ENCODE measurements at regions not wholly inside any gene's neighbourhood (a gene's known extent, or its start where the extent isn't known, plus 50 kb on each side); places are given as distances from the start of the nearest gene placed in this dataset.

- BruUV-seq (replicated peaks): no TSS peak
- ChIA-PET CTCF (no interaction called here), SMC1A (ENCODE audit: uncharacterized antibody, unreplicated experiment) (interaction anchor here (0.8 kb wide), 1 partner anchor 34 kb away, joined by 5 read pairs; no protein-coding TSS in a partner anchor), RAD21 (ENCODE audit: unreplicated experiment) (interaction anchor here (0.6 kb wide), 1 partner anchor 159 kb away, joined by 3 read pairs; no protein-coding TSS in a partner anchor), POLR2A (no interaction called here)
- Histone ChIP-seq H3K4me2 (ENCODE audit: control insufficient read depth, insufficient read depth) (no peak overlapping the region), H4K20me1 (ENCODE audit: control insufficient read depth, insufficient read depth) (no peaks in the 10 kb centered on the region), H2AFZ (ENCODE audit: control insufficient read depth, low read depth, low read length) (no peak overlapping the region), H3K9ac (ENCODE audit: control insufficient read depth, insufficient read depth, low read length) (no peak overlapping the region), H3K9me3 (replicated peaks; ENCODE audit: control insufficient read depth, insufficient read depth, low read length) (no peaks in the 10 kb centered on the region), H3K4me3 (no peak overlapping the region), H3K36me3 (ENCODE audit: control insufficient read depth in 2 of 2, insufficient read depth in 2 of 2, low read length in 1 of 2) (no peaks in the 10 kb centered on the region), H3K27me3 (replicated peaks in 1 of 2; ENCODE audit: control insufficient read depth in 2 of 2, insufficient read depth in 2 of 2, low read length in 1 of 2) (no peaks in the 10 kb centered on the region), H3K27ac (ENCODE audit: control insufficient read depth, insufficient read depth) (no peak overlapping the region), H3K79me2 (ENCODE audit: control insufficient read depth, insufficient read depth, low read length) (no peaks in the 10 kb centered on the region), H3K4me1 (ENCODE audit: control insufficient read depth, insufficient read depth, low read length) (no peaks in the 10 kb centered on the region)
- 7% methylated on average over 1 of the region's 1 CpG for whole genome bisulfite sequencing (ENCODE audit: insufficient coverage, insufficient replicate concordance, low lambda C conversion rate, missing lambda C conversion rate)
- intact Hi-C loops (cut with micrococcal nuclease; ENCODE audit: unreplicated experiment) (no loop called here), in situ Hi-C loops (cut with MboI) (no loop called here)
- ATAC-seq: no peak
- DNase-seq (ENCODE audit: low read depth, low spot score): no peak
- no peak for TF ChIP-seq CHD1 (IDR thresholded peaks at IDR 0.05; ENCODE audit: low read depth, low read length)
- no peak for FAIRE-seq
These were observed 129.7 kb upstream of the USP38 start for GRCh38 chr4:143054971-143055370.

GRCh38 chr4:143055997-143056396 is 128.7 kb upstream of the USP38 start:
- no peaks in the 10 kb centered on the region for H3K9me3 ChIP-seq (replicated peaks; ENCODE audit: control insufficient read depth, insufficient read depth, low read length)
- DNase-seq (ENCODE audit: low read depth, low spot score) (no peak), ATAC-seq (no peak), FAIRE-seq (no peak)
- POLR2A ChIA-PET: no interaction called here
- in situ Hi-C loops (cut with MboI) (no loop called here), intact Hi-C loops (cut with micrococcal nuclease; ENCODE audit: unreplicated experiment) (no loop called here)
- H3K4me1 ChIP-seq (ENCODE audit: control insufficient read depth, insufficient read depth, low read length): no peaks in the 10 kb centered on the region
- RAD21 ChIA-PET (ENCODE audit: unreplicated experiment): no interaction called here
- SMC1A ChIA-PET (ENCODE audit: uncharacterized antibody, unreplicated experiment): interaction anchor here (0.8 kb wide), 1 partner anchor 35 kb away, joined by 5 read pairs; no protein-coding TSS in a partner anchor
- CTCF ChIA-PET: no interaction called here
- H4K20me1 ChIP-seq (ENCODE audit: control insufficient read depth, insufficient read depth): no peaks in the 10 kb centered on the region
- WGBS (ENCODE audit: insufficient coverage, insufficient replicate concordance, low lambda C conversion rate, missing lambda C conversion rate): 88% methylated on average over 3 of the region's 4 CpGs
- no peaks in the 10 kb centered on the region for H3K36me3 ChIP-seq (ENCODE audit: control insufficient read depth in 2 of 2, insufficient read depth in 2 of 2, low read length in 1 of 2)
- H3K27ac ChIP-seq (ENCODE audit: control insufficient read depth, insufficient read depth): no peak overlapping the region
- no peak for TF ChIP-seq REST (IDR thresholded peaks at IDR 0.05; ENCODE audit: low read depth, low read length)
- no peak for TF ChIP-seq HDAC2 (IDR thresholded peaks at IDR 0.05)
- no peak for TF ChIP-seq USF1 (IDR thresholded peaks at IDR 0.05; ENCODE audit: borderline replicate concordance, extremely low read length, insufficient read depth, low read depth, low read length)
- TF ChIP-seq SMAD5 (IDR thresholded peaks at IDR 0.05; ENCODE audit: low read depth): no peak
- no peak for TF ChIP-seq ZNF384 (IDR thresholded peaks at IDR 0.05; ENCODE audit: borderline replicate concordance, low read depth, low read length)
- no peak for TF ChIP-seq NKRF (conservative IDR thresholded peaks at IDR 0.05)
- no peak for TF ChIP-seq POLR2AphosphoS5 (IDR thresholded peaks at IDR 0.05; ENCODE audit: low read length)
- no peak for TF ChIP-seq HDGF (IDR thresholded peaks at IDR 0.05)
- no peak for TF ChIP-seq BACH1 (IDR thresholded peaks at IDR 0.05; ENCODE audit: borderline replicate concordance)
- no peak for TF ChIP-seq BCL11A (IDR thresholded peaks at IDR 0.05; ENCODE audit: low read depth, low read length)
- H3K79me2 ChIP-seq (ENCODE audit: control insufficient read depth, insufficient read depth, low read length): no peaks in the 10 kb centered on the region
- H3K27me3 ChIP-seq (replicated peaks in 1 of 2; ENCODE audit: control insufficient read depth in 2 of 2, insufficient read depth in 2 of 2, low read length in 1 of 2): no peaks in the 10 kb centered on the region
- no peak overlapping the region for H3K4me2 ChIP-seq (ENCODE audit: control insufficient read depth, insufficient read depth)
- H3K9ac ChIP-seq (ENCODE audit: control insufficient read depth, insufficient read depth, low read length): no peak overlapping the region
- no TSS peak for BruUV-seq (replicated peaks)
- no peak overlapping the region for H2AFZ ChIP-seq (ENCODE audit: control insufficient read depth, low read depth, low read length)
- no peak overlapping the region for H3K4me3 ChIP-seq
